Activated T-helper 2 cell treated with anti-CD3 and anti-CD28 coated beads, Interferon-gamma antibody, Interleukin-2, Interleukin-4, amounts not matched to agents 10 μg/mL and 5 μg/mL and 100 μg/mL, durations not matched to agents 14 hours and 24 hours and 36 hours (primary cell): ENCODE measurements at regions not wholly inside any gene's neighbourhood (a gene's known extent, or its start where the extent isn't known, plus 50 kb on each side); places are given as distances from the start of the nearest gene placed in this dataset.

Experiments
- DNase-seq: peaks from one replicate; pipeline ENCODE4 v3.0.0; 2021; ENCODE audit warnings: low spot score
- H3K27ac Mint-ChIP-seq: one replicate; pipeline ENCODE4 v1.8.0; 2021; ENCODE audit warnings: mixed read lengths
- H3K27me3 Mint-ChIP-seq: one replicate; pipeline ENCODE4 v1.8.0; 2021; ENCODE audit warnings: low read depth, mixed read lengths
- H3K36me3 Mint-ChIP-seq: one replicate; pipeline ENCODE4 v1.8.0; 2021; ENCODE audit warnings: low read depth, mixed read lengths
- H3K4me1 Mint-ChIP-seq: one replicate; pipeline ENCODE4 v1.8.0; 2021; ENCODE audit warnings: low read depth, mixed read lengths
- H3K4me3 Mint-ChIP-seq: one replicate; pipeline ENCODE4 v1.8.0; 2021; ENCODE audit warnings: low read depth, mild to moderate bottlenecking, moderate library complexity, mixed read lengths
- H3K9me3 Mint-ChIP-seq: one replicate; pipeline ENCODE4 v1.8.0; 2021; ENCODE audit warnings: mixed read lengths
- intact Hi-C: fragments of 100-400 bp; cut with micrococcal nuclease; formaldehyde crosslinking; loops from one replicate; pipeline ENCODE4 v1.15.1; 2023

- Mint-ChIP-seq H3K9me3 (no peaks in the 10 kb centered on the region), H3K27ac (no peak overlapping the region), H3K36me3 (no peaks in the 10 kb centered on the region), H3K27me3 (peaks cover 6% of the 10 kb centered on the region), H3K4me1 (no peaks in the 10 kb centered on the region), H3K4me3 (no peak overlapping the region)
- intact Hi-C loops: no loop called here
- DNase-seq: no peak
Observed at GRCh38 chr19:29372461-29372860, 153.3 kb upstream of the VSTM2B start.

GRCh38 chr19:29372921-29373797, 152.6 kb upstream of the VSTM2B start:
- peaks cover 1% of the 10 kb centered on the region for H3K27me3 Mint-ChIP-seq
- intact Hi-C loops: no loop called here
- DNase-seq: no peak
- no peak overlapping the region for H3K4me3 Mint-ChIP-seq
- no peaks in the 10 kb centered on the region for H3K36me3 Mint-ChIP-seq
- H3K27ac Mint-ChIP-seq: no peak overlapping the region
- H3K4me1 Mint-ChIP-seq: no peaks in the 10 kb centered on the region
- no peaks in the 10 kb centered on the region for H3K9me3 Mint-ChIP-seq

GRCh38 chr19:29375429-29376119, 150.2 kb upstream of the VSTM2B start:
- Mint-ChIP-seq H3K4me1 (peaks cover 2% of the 10 kb centered on the region), H3K27ac (no peak overlapping the region), H3K4me3 (no peak overlapping the region), H3K36me3 (no peaks in the 10 kb centered on the region), H3K9me3 (no peaks in the 10 kb centered on the region), H3K27me3 (peaks cover 11% of the 10 kb centered on the region)
- peak; percentile 1 for DNase-seq
- intact Hi-C loops: no loop called here

- no peaks in the 10 kb centered on the region for H3K36me3 Mint-ChIP-seq
Observed at GRCh38 chr19:29376855-29377354, 148.9 kb upstream of the VSTM2B start.

GRCh38 chr19:29378126-29378525, 147.7 kb upstream of the VSTM2B start:
- no peaks in the 10 kb centered on the region for H3K9me3 Mint-ChIP-seq
- H3K4me3 Mint-ChIP-seq: no peak overlapping the region
- peaks cover 2% of the 10 kb centered on the region for H3K4me1 Mint-ChIP-seq
- DNase-seq: no peak
- peaks cover 11% of the 10 kb centered on the region for H3K27me3 Mint-ChIP-seq
- H3K27ac Mint-ChIP-seq: no peak overlapping the region
- no peaks in the 10 kb centered on the region for H3K36me3 Mint-ChIP-seq
- intact Hi-C loops: no loop called here

More at GRCh38 chr19:29376855-29377354, 148.9 kb upstream of the VSTM2B start:
- no peak for DNase-seq
- Mint-ChIP-seq H3K4me3 (no peak overlapping the region), H3K9me3 (no peaks in the 10 kb centered on the region), H3K4me1 (peaks cover 2% of the 10 kb centered on the region), H3K27me3 (peaks cover 11% of the 10 kb centered on the region), H3K27ac (no peak overlapping the region)
- intact Hi-C loops: no loop called here

- H3K4me3 Mint-ChIP-seq: no peak overlapping the region
- H3K27ac Mint-ChIP-seq: no peak overlapping the region
- no peak for DNase-seq
- peaks cover 11% of the 10 kb centered on the region for H3K27me3 Mint-ChIP-seq
- H3K4me1 Mint-ChIP-seq: peaks cover 2% of the 10 kb centered on the region
- intact Hi-C loops: no loop called here
- no peaks in the 10 kb centered on the region for H3K36me3 Mint-ChIP-seq
- H3K9me3 Mint-ChIP-seq: no peaks in the 10 kb centered on the region
Observed at GRCh38 chr19:29378543-29379080, 147.2 kb upstream of the VSTM2B start.

GRCh38 chr19:29379257-29380021, 146.4 kb upstream of the VSTM2B start:
- no peak for DNase-seq
- Mint-ChIP-seq H3K27me3 (peaks cover 11% of the 10 kb centered on the region), H3K4me3 (no peak overlapping the region), H3K36me3 (no peaks in the 10 kb centered on the region), H3K9me3 (no peaks in the 10 kb centered on the region), H3K27ac (no peak overlapping the region), H3K4me1 (peaks cover 2% of the 10 kb centered on the region)
- intact Hi-C loops: no loop called here

GRCh38 chr19:29380581-29380980, 145.2 kb upstream of the VSTM2B start:
- DNase-seq: no peak
- no peak overlapping the region for H3K4me3 Mint-ChIP-seq
- peaks cover 11% of the 10 kb centered on the region for H3K27me3 Mint-ChIP-seq
- intact Hi-C loops: no loop called here
- H3K4me1 Mint-ChIP-seq: peaks cover 2% of the 10 kb centered on the region
- no peaks in the 10 kb centered on the region for H3K36me3 Mint-ChIP-seq
- no peak overlapping the region for H3K27ac Mint-ChIP-seq
- H3K9me3 Mint-ChIP-seq: no peaks in the 10 kb centered on the region

GRCh38 chr19:29381353-29382203, 144.2 kb upstream of the VSTM2B start:
- intact Hi-C loops: no loop called here
- DNase-seq: no peak
- H3K36me3 Mint-ChIP-seq: no peaks in the 10 kb centered on the region
- H3K27ac Mint-ChIP-seq: no peak overlapping the region
- H3K4me3 Mint-ChIP-seq: no peak overlapping the region
- H3K4me1 Mint-ChIP-seq: peaks cover 2% of the 10 kb centered on the region
- H3K9me3 Mint-ChIP-seq: no peaks in the 10 kb centered on the region
- H3K27me3 Mint-ChIP-seq: peaks cover 11% of the 10 kb centered on the region

GRCh38 chr19:29383696-29384095, 142.1 kb upstream of the VSTM2B start:
- intact Hi-C loops: no loop called here
- Mint-ChIP-seq H3K27ac (no peak overlapping the region), H3K4me1 (peaks cover 2% of the 10 kb centered on the region), H3K9me3 (no peaks in the 10 kb centered on the region), H3K36me3 (no peaks in the 10 kb centered on the region), H3K4me3 (no peak overlapping the region), H3K27me3 (peaks cover 11% of the 10 kb centered on the region)
- no peak for DNase-seq

GRCh38 chr19:29384656-29385055, 141.1 kb upstream of the VSTM2B start:
- Mint-ChIP-seq H3K27ac (no peak overlapping the region), H3K4me1 (peaks cover 2% of the 10 kb centered on the region), H3K9me3 (no peaks in the 10 kb centered on the region), H3K27me3 (peaks cover 5% of the 10 kb centered on the region), H3K36me3 (no peaks in the 10 kb centered on the region), H3K4me3 (no peak overlapping the region)
- intact Hi-C loops: no loop called here
- no peak for DNase-seq
